ENCODE measurements at regions not wholly inside any gene's neighbourhood (a gene's known extent, or its start where the extent isn't known, plus 50 kb on each side); places are given as distances from the start of the nearest gene placed in this dataset.

GRCh38 chr6:66362888-66363287, 655.9 kb upstream of the EYS start:
- H3K9me3 ChIP-seq, result no peaks in the 10 kb centered on the region
- H3K27me3 ChIP-seq (replicated peaks; ENCODE audit: insufficient read depth), result no peaks in the 10 kb centered on the region
- H3K4me3 ChIP-seq, result no peak overlapping the region
- 85% methylated on average over 6 of the region's 6 CpGs for WGBS
- intact Hi-C loops (cut with DNase I), result no loop called here
- no peak overlapping the region for H3K27ac ChIP-seq
- no peaks in the 10 kb centered on the region for H3K36me3 ChIP-seq
- H3K4me1 ChIP-seq (replicated peaks), result no peaks in the 10 kb centered on the region
- no peak for TF ChIP-seq CTCF (IDR thresholded peaks at IDR 0.05)
- TF ChIP-seq POLR2A (IDR thresholded peaks at IDR 0.05), result no peak
- TF ChIP-seq POLR2AphosphoS5 (IDR thresholded peaks at IDR 0.05), result no peak
- no peak for DNase-seq (ENCODE audit: low spot score)

GRCh38 chr6:66361886-66362285, 654.9 kb upstream of the EYS start:
- no peak overlapping the region for H3K4me3 ChIP-seq
- H3K36me3 ChIP-seq, result no peaks in the 10 kb centered on the region
- 84% methylated on average over 7 of the region's 8 CpGs for WGBS
- no peak for TF ChIP-seq POLR2AphosphoS5 (IDR thresholded peaks at IDR 0.05)
- TF ChIP-seq POLR2A (IDR thresholded peaks at IDR 0.05), result no peak
- no peak for TF ChIP-seq CTCF (IDR thresholded peaks at IDR 0.05)
- no peaks in the 10 kb centered on the region for H3K9me3 ChIP-seq
- no peak for DNase-seq (ENCODE audit: low spot score)
- H3K4me1 ChIP-seq (replicated peaks), result no peaks in the 10 kb centered on the region
- no peaks in the 10 kb centered on the region for H3K27me3 ChIP-seq (replicated peaks; ENCODE audit: insufficient read depth)
- no peak overlapping the region for H3K27ac ChIP-seq
- intact Hi-C loops (cut with DNase I), result no loop called here

GRCh38 chr6:66357781-66358180, 650.8 kb upstream of the EYS start:
- Histone ChIP-seq H3K36me3 (no peaks in the 10 kb centered on the region), H3K27ac (no peak overlapping the region), H3K4me1 (replicated peaks) (no peaks in the 10 kb centered on the region), H3K27me3 (replicated peaks; ENCODE audit: insufficient read depth) (no peaks in the 10 kb centered on the region), H3K9me3 (no peaks in the 10 kb centered on the region), H3K4me3 (no peak overlapping the region)
- no peak for DNase-seq (ENCODE audit: low spot score)
- intact Hi-C loops (cut with DNase I), result no loop called here
- TF ChIP-seq POLR2A (IDR thresholded peaks at IDR 0.05) (no peak), CTCF (IDR thresholded peaks at IDR 0.05) (no peak), POLR2AphosphoS5 (IDR thresholded peaks at IDR 0.05) (no peak)

GRCh38 chr6:66355471-66355870, 648.4 kb upstream of the EYS start:
- Histone ChIP-seq H3K27me3 (replicated peaks; ENCODE audit: insufficient read depth) (no peaks in the 10 kb centered on the region), H3K9me3 (no peaks in the 10 kb centered on the region), H3K27ac (no peak overlapping the region), H3K4me3 (no peak overlapping the region), H3K36me3 (no peaks in the 10 kb centered on the region), H3K4me1 (replicated peaks) (no peaks in the 10 kb centered on the region)
- intact Hi-C loops (cut with DNase I), result no loop called here
- 81% methylated on average over 1 of the region's 1 CpG for WGBS
- TF ChIP-seq POLR2AphosphoS5 (IDR thresholded peaks at IDR 0.05), result no peak
- no peak for TF ChIP-seq POLR2A (IDR thresholded peaks at IDR 0.05)
- TF ChIP-seq CTCF (IDR thresholded peaks at IDR 0.05), result no peak
- DNase-seq (ENCODE audit: low spot score), result no peak

- Histone ChIP-seq H3K9me3 (no peaks in the 10 kb centered on the region), H3K4me1 (replicated peaks) (no peaks in the 10 kb centered on the region), H3K27ac (no peak overlapping the region), H3K4me3 (no peak overlapping the region), H3K36me3 (no peaks in the 10 kb centered on the region), H3K27me3 (replicated peaks; ENCODE audit: insufficient read depth) (no peaks in the 10 kb centered on the region)
- intact Hi-C loops (cut with DNase I), result no loop called here
- 69% methylated on average over 2 of the region's 2 CpGs for WGBS
- no peak for DNase-seq (ENCODE audit: low spot score)
- TF ChIP-seq POLR2A (IDR thresholded peaks at IDR 0.05), result no peak
- TF ChIP-seq CTCF (IDR thresholded peaks at IDR 0.05), result no peak
- TF ChIP-seq POLR2AphosphoS5 (IDR thresholded peaks at IDR 0.05), result no peak
Measured at GRCh38 chr6:66344796-66345195, 637.8 kb upstream of the EYS start.

Data from prostate gland (tissue), 2 donors.